Naive thymus-derived CD8-positive, alpha-beta T cell (primary cell): ENCODE measurements at regions not wholly inside any gene's neighbourhood (a gene's known extent, or its start where the extent isn't known, plus 50 kb on each side); places are given as distances from the start of the nearest gene placed in this dataset.

Experiments
- ATAC-seq, 2 donors: fragments of 150-1000 bp; cut with Tn5 transposase in 1 of 2; sonication (Bioruptor Pico), chemical (Tn5 transposase) in 1 of 2; 1 replicate in 1 of 2; 2 replicates in 1 of 2; pipeline ENCODE4 v1.10.0; 2021; ENCODE audit warnings: mild to moderate bottlenecking in 2 of 2, moderate library complexity in 2 of 2
- POLR2A ChIA-PET: fragments of 350-600 bp; sonication (Branson Sonifier 250); formaldehyde crosslinking; loops from one replicate; lab custom pipeline; 2021; ENCODE audit warnings: antibody characterized with exemption; lab: Charles Lee
- DNase-seq, 10 donors: peaks; one replicate each; pipeline versions ENCODE4 v3.0.0 to v3.0.0-alpha.2; 2020 to 2022
- H3K27ac Mint-ChIP-seq, 10 donors: one replicate each; pipeline ENCODE4 v1.8.0; 2020 to 2022; ENCODE audit warnings: mild to moderate bottlenecking in 10 of 10, mixed read lengths in 10 of 10, moderate library complexity in 4 of 10, inconsistent platforms in 1 of 10
- H3K27me3 Mint-ChIP-seq, 5 donors: one replicate each; pipeline ENCODE4 v1.8.0; 2021 to 2022; ENCODE audit warnings: mixed read lengths in 5 of 5
- H3K36me3 Mint-ChIP-seq, 3 donors: one replicate each; pipeline ENCODE4 v1.8.0; 2020 to 2022; ENCODE audit warnings: mixed read lengths in 3 of 3, mild to moderate bottlenecking in 2 of 3, inconsistent platforms in 1 of 3
- H3K4me1 Mint-ChIP-seq, 4 donors: one replicate each; pipeline ENCODE4 v1.8.0; 2021 to 2022; ENCODE audit warnings: mixed read lengths in 4 of 4
- H3K4me3 Mint-ChIP-seq, 10 donors: one replicate each; pipeline ENCODE4 v1.8.0; 2020 to 2022; ENCODE audit warnings: mild to moderate bottlenecking in 10 of 10, mixed read lengths in 10 of 10, moderate library complexity in 6 of 10, inconsistent platforms in 1 of 10
- H3K9me3 Mint-ChIP-seq, 9 donors: one replicate each; pipeline ENCODE4 v1.8.0; 2020 to 2022; ENCODE audit warnings: mixed read lengths in 9 of 9, mild to moderate bottlenecking in 3 of 9, inconsistent platforms in 1 of 9, moderate library complexity in 1 of 9

GRCh38 chr10:60521974-60522405 is 132.3 kb upstream of the ANK3 start:
- Mint-ChIP-seq H3K4me1 (peaks cover 0 to 2% (median 0%) of the 10 kb centered on the region in 4 donors), H3K27me3 (no peaks in the 10 kb centered on the region), H3K36me3 (peaks cover 0 to 21% (median 10%) of the 10 kb centered on the region in 3 donors), H3K4me3 (no peak overlapping the region), H3K9me3 (peaks cover 0 to 12% (median 3%) of the 10 kb centered on the region in 9 donors), H3K27ac (no peak overlapping the region)
- DNase-seq = no peak
- no peak for ATAC-seq
- POLR2A ChIA-PET = no interaction called here

GRCh38 chr10:60518745-60519144 is 129.1 kb upstream of the ANK3 start:
- no peak for ATAC-seq
- Mint-ChIP-seq H3K9me3 (peaks cover 0 to 3% (median 0%) of the 10 kb centered on the region in 9 donors), H3K4me3 (no peak overlapping the region), H3K36me3 (peaks cover 0 to 8% (median 2%) of the 10 kb centered on the region in 3 donors), H3K27me3 (no peaks in the 10 kb centered on the region), H3K27ac (no peak overlapping the region), H3K4me1 (peaks cover 0 to 4% (median under 1%) of the 10 kb centered on the region in 4 donors)
- POLR2A ChIA-PET = no interaction called here
- no peak for DNase-seq

GRCh38 chr10:60517805-60518204 is 128.1 kb upstream of the ANK3 start:
- peaks cover 0 to 3% (median 0%) of the 10 kb centered on the region in 9 donors for H3K9me3 Mint-ChIP-seq
- no peak overlapping the region for H3K27ac Mint-ChIP-seq
- no peak for DNase-seq
- H3K36me3 Mint-ChIP-seq = peaks cover 0 to 7% (median 0%) of the 10 kb centered on the region in 3 donors
- no peak for ATAC-seq
- no peaks in the 10 kb centered on the region for H3K27me3 Mint-ChIP-seq
- POLR2A ChIA-PET = no interaction called here
- H3K4me1 Mint-ChIP-seq = peaks cover 0 to 4% (median under 1%) of the 10 kb centered on the region in 4 donors
- no peak overlapping the region for H3K4me3 Mint-ChIP-seq

- Mint-ChIP-seq H3K27me3 (no peaks in the 10 kb centered on the region), H3K36me3 (peaks cover 0 to 4% (median 0%) of the 10 kb centered on the region in 3 donors)
These were observed 123.6 kb upstream of the ANK3 start for GRCh38 chr10:60513281-60513680.

GRCh38 chr10:60511477-60512229 is 122.0 kb upstream of the ANK3 start:
- no peak for ATAC-seq
- POLR2A ChIA-PET = no interaction called here

More at GRCh38 chr10:60513281-60513680, 123.6 kb upstream of the ANK3 start:
- H3K9me3 Mint-ChIP-seq = no peaks in the 10 kb centered on the region
- DNase-seq (no peak), ATAC-seq (no peak)
- POLR2A ChIA-PET = no interaction called here
- no peak overlapping the region for H3K27ac Mint-ChIP-seq
- no peak overlapping the region for H3K4me3 Mint-ChIP-seq
- H3K4me1 Mint-ChIP-seq = peaks cover 0 to 4% (median under 1%) of the 10 kb centered on the region in 4 donors

GRCh38 chr10:60508831-60509230 is 119.2 kb upstream of the ANK3 start:
- H3K27ac Mint-ChIP-seq = no peak overlapping the region
- no peaks in the 10 kb centered on the region for H3K9me3 Mint-ChIP-seq
- H3K4me3 Mint-ChIP-seq = no peak overlapping the region
- no peak for DNase-seq
- peaks cover 0 to 8% (median 0%) of the 10 kb centered on the region in 3 donors for H3K36me3 Mint-ChIP-seq
- POLR2A ChIA-PET = no interaction called here
- H3K27me3 Mint-ChIP-seq = no peaks in the 10 kb centered on the region
- ATAC-seq = no peak
- peaks cover 0 to under 1% (median under 1%) of the 10 kb centered on the region in 4 donors for H3K4me1 Mint-ChIP-seq

More at GRCh38 chr10:60511477-60512229, 122.0 kb upstream of the ANK3 start:
- Mint-ChIP-seq H3K36me3 (peaks cover 0 to 8% (median 0%) of the 10 kb centered on the region in 3 donors), H3K4me3 (no peak overlapping the region), H3K27me3 (no peaks in the 10 kb centered on the region), H3K27ac (no peak overlapping the region), H3K9me3 (no peaks in the 10 kb centered on the region), H3K4me1 (peaks cover 0 to 4% (median under 1%) of the 10 kb centered on the region in 4 donors)
- DNase-seq = no peak

- Mint-ChIP-seq H3K27me3 (no peaks in the 10 kb centered on the region), H3K9me3 (no peaks in the 10 kb centered on the region), H3K36me3 (peaks cover 0 to 8% (median 0%) of the 10 kb centered on the region in 3 donors), H3K27ac (no peak overlapping the region), H3K4me3 (no peak overlapping the region), H3K4me1 (no peaks in the 10 kb centered on the region)
- POLR2A ChIA-PET = no interaction called here
- DNase-seq (no peak), ATAC-seq (no peak)
These were observed 118.4 kb upstream of the ANK3 start for GRCh38 chr10:60508037-60508436.

GRCh38 chr10:60502621-60503020 is 112.9 kb upstream of the ANK3 start:
- no peak overlapping the region for H3K4me3 Mint-ChIP-seq
- peaks cover 0 to 2% (median 0%) of the 10 kb centered on the region in 4 donors for H3K4me1 Mint-ChIP-seq

GRCh38 chr10:60498985-60499384 is 109.3 kb upstream of the ANK3 start:
- no peak overlapping the region for H3K27ac Mint-ChIP-seq
- no peak for DNase-seq
- POLR2A ChIA-PET = no interaction called here

More at GRCh38 chr10:60502621-60503020, 112.9 kb upstream of the ANK3 start:
- POLR2A ChIA-PET = no interaction called here
- Mint-ChIP-seq H3K36me3 (no peaks in the 10 kb centered on the region), H3K27ac (no peak overlapping the region), H3K9me3 (no peaks in the 10 kb centered on the region), H3K27me3 (peaks cover 0 to 3% (median 0%) of the 10 kb centered on the region in 5 donors)
- ATAC-seq = no peak
- no peak for DNase-seq

GRCh38 chr10:60497364-60497763 is 107.7 kb upstream of the ANK3 start:
- H3K27me3 Mint-ChIP-seq = peaks cover 0 to 3% (median 0%) of the 10 kb centered on the region in 5 donors
- DNase-seq (no peak), ATAC-seq (no peak)
- no peaks in the 10 kb centered on the region for H3K36me3 Mint-ChIP-seq
- peaks cover 0 to 2% (median 0%) of the 10 kb centered on the region in 4 donors for H3K4me1 Mint-ChIP-seq
- H3K4me3 Mint-ChIP-seq = no peak overlapping the region
- no peaks in the 10 kb centered on the region for H3K9me3 Mint-ChIP-seq
- POLR2A ChIA-PET = no interaction called here
- no peak overlapping the region for H3K27ac Mint-ChIP-seq

More at GRCh38 chr10:60498985-60499384, 109.3 kb upstream of the ANK3 start:
- Mint-ChIP-seq H3K36me3 (no peaks in the 10 kb centered on the region), H3K4me1 (peaks cover 0 to 2% (median 0%) of the 10 kb centered on the region in 4 donors), H3K27me3 (peaks cover 0 to 3% (median 0%) of the 10 kb centered on the region in 5 donors), H3K9me3 (no peaks in the 10 kb centered on the region), H3K4me3 (no peak overlapping the region)
- ATAC-seq = no peak

- H3K4me1 Mint-ChIP-seq = peaks cover 0 to 2% (median 0%) of the 10 kb centered on the region in 4 donors
- H3K9me3 Mint-ChIP-seq = no peaks in the 10 kb centered on the region
- no peak for ATAC-seq
These were observed 106.5 kb upstream of the ANK3 start for GRCh38 chr10:60496181-60496580.

GRCh38 chr10:60495338-60496055 is 105.8 kb upstream of the ANK3 start:
- Mint-ChIP-seq H3K4me1 (peaks cover 0 to 2% (median 0%) of the 10 kb centered on the region in 4 donors), H3K36me3 (no peaks in the 10 kb centered on the region), H3K27ac (no peak overlapping the region), H3K27me3 (peaks cover 0 to 3% (median 0%) of the 10 kb centered on the region in 5 donors), H3K9me3 (no peaks in the 10 kb centered on the region), H3K4me3 (no peak overlapping the region)
- DNase-seq (no peak), ATAC-seq (no peak)
- POLR2A ChIA-PET = no interaction called here

More at GRCh38 chr10:60496181-60496580, 106.5 kb upstream of the ANK3 start:
- Mint-ChIP-seq H3K27ac (no peak overlapping the region), H3K4me3 (no peak overlapping the region), H3K36me3 (no peaks in the 10 kb centered on the region), H3K27me3 (peaks cover 0 to 3% (median 0%) of the 10 kb centered on the region in 5 donors)
- POLR2A ChIA-PET = no interaction called here
- no peak for DNase-seq

- Mint-ChIP-seq H3K36me3 (no peaks in the 10 kb centered on the region), H3K27ac (no peak overlapping the region)
- POLR2A ChIA-PET = no interaction called here
These were observed 105.1 kb upstream of the ANK3 start for GRCh38 chr10:60494774-60495173.

More at GRCh38 chr10:60494774-60495173, 105.1 kb upstream of the ANK3 start:
- Mint-ChIP-seq H3K9me3 (no peaks in the 10 kb centered on the region), H3K4me3 (no peak overlapping the region), H3K27me3 (peaks cover 0 to 4% (median 0%) of the 10 kb centered on the region in 5 donors), H3K4me1 (peaks cover 0 to 7% (median 0%) of the 10 kb centered on the region in 4 donors)
- DNase-seq (no peak), ATAC-seq (no peak)
